A204.1 (cell line): ENCODE measurements at regions not wholly inside any gene's neighbourhood (a gene's known extent, or its start where the extent isn't known, plus 50 kb on each side); places are given as distances from the start of the nearest gene placed in this dataset.
"Not testable (repeated sequence)": the region's sequence is repeated elsewhere in the genome, so short reads cannot be mapped to it uniquely, and the experiment has no call there.

Experiments used
- FAIRE-seq: peaks from 2 replicates; lab custom pipeline; 2012; peaks lifted over from hg19 to GRCh38; lab: Jason Lieb, UNC

GRCh38 chr18:4536447-4536846 is 81.3 kb upstream of the DLGAP1 start:
- FAIRE-seq, result no peak

- FAIRE-seq, result no peak
Observed at GRCh38 chr18:4528405-4528804, 73.3 kb upstream of the DLGAP1 start.

- FAIRE-seq, result not testable (repeated sequence)
Observed at GRCh38 chr18:4527826-4528225, 72.7 kb upstream of the DLGAP1 start.

- FAIRE-seq, result no peak
Observed at GRCh38 chr18:4524096-4524495, 69.0 kb upstream of the DLGAP1 start.

GRCh38 chr18:4511166-4511565 is 56.1 kb upstream of the DLGAP1 start:
- FAIRE-seq, result no peak

GRCh38 chr18:4510711-4511110 is 55.6 kb upstream of the DLGAP1 start:
- FAIRE-seq, result no peak

- no peak for FAIRE-seq
Observed at GRCh38 chr18:4510160-4510559, 55.1 kb upstream of the DLGAP1 start.
